ENCODE measurements at regions not wholly inside any gene's neighbourhood (a gene's known extent, or its start where the extent isn't known, plus 50 kb on each side); places are given as distances from the start of the nearest gene placed in this dataset.

- H3K9ac ChIP-seq (ENCODE audit: low read depth, low read length) = no peak overlapping the region
- no peak overlapping the region for H2AK9ac ChIP-seq (replicated peaks; ENCODE audit: low read depth, low read length, poor library complexity)
- no peak for TF ChIP-seq CTCF (conservative IDR thresholded peaks at IDR 0.05; ENCODE audit: low read depth, low read length)
- TF ChIP-seq ELK1 (IDR thresholded peaks at IDR 0.05; ENCODE audit: borderline replicate concordance, low read depth, low read length) = no peak
- TF ChIP-seq NFE2L2 (IDR thresholded peaks at IDR 0.05; ENCODE audit: low read depth, low read length) = no peak
- TF ChIP-seq USF2 (IDR thresholded peaks at IDR 0.05; ENCODE audit: low read depth, low read length) = no peak
- no peak for TF ChIP-seq MAFK (IDR thresholded peaks at IDR 0.05; ENCODE audit: low read depth, low read length)
- TF ChIP-seq MXI1 (IDR thresholded peaks at IDR 0.05; ENCODE audit: borderline replicate concordance, low read depth, low read length) = no peak
- no peak for TF ChIP-seq FOS (IDR thresholded peaks at IDR 0.05; ENCODE audit: low read depth, low read length)
- no peak for TF ChIP-seq POLR2A (IDR thresholded peaks at IDR 0.05; ENCODE audit: low read depth, low read length)
- no peak for TF ChIP-seq MAZ (IDR thresholded peaks at IDR 0.05; ENCODE audit: borderline replicate concordance, low read depth, low read length)
- no peak for TF ChIP-seq SMC3 (IDR thresholded peaks at IDR 0.05; ENCODE audit: low read depth, low read length)
- no peak for TF ChIP-seq RAD21 (IDR thresholded peaks at IDR 0.05; ENCODE audit: low read length)
- no peak for TF ChIP-seq RCOR1 (IDR thresholded peaks at IDR 0.05; ENCODE audit: insufficient replicate concordance, low read length)
- TF ChIP-seq RFX5 (IDR thresholded peaks at IDR 0.05; ENCODE audit: low read depth, low read length) = no peak
- TF ChIP-seq CEBPB (IDR thresholded peaks at IDR 0.05; ENCODE audit: low read depth, low read length) = no peak
- TF ChIP-seq CHD1 (IDR thresholded peaks at IDR 0.05; ENCODE audit: low read depth, low read length) = no peak
- TF ChIP-seq BHLHE40 (IDR thresholded peaks at IDR 0.05; ENCODE audit: low read depth, low read length) = no peak
- no peak for ATAC-seq (ENCODE audit: low read depth)
- no peaks in the 10 kb centered on the region for H4K20me1 ChIP-seq (ENCODE audit: insufficient read depth, low read length)
- intact Hi-C loops (cut with micrococcal nuclease) = no loop called here
- H3K27ac ChIP-seq (ENCODE audit: insufficient read depth, low read length) = no peak overlapping the region
- no peak overlapping the region for H4K91ac ChIP-seq (ENCODE audit: insufficient read depth, low read depth, low read length)
- no TSS peak for BruUV-seq (replicated peaks)
- H3K56ac ChIP-seq (ENCODE audit: extremely low read depth, insufficient read depth, low read length) = no peak overlapping the region
- no peaks in the 10 kb centered on the region for H3K79me1 ChIP-seq (ENCODE audit: low read depth in 1 of 2, low read length in 2 of 2)
- in situ Hi-C loops (cut with MboI; ENCODE audit: low sequenced_read_pairs) = no loop called here
- no peak overlapping the region for H4K8ac ChIP-seq (ENCODE audit: low read depth in 2 of 2, low read length in 2 of 2)
- no peaks in the 10 kb centered on the region for H3K4me1 ChIP-seq (ENCODE audit: control insufficient read depth, insufficient read depth, low read length)
- no peak overlapping the region for H3K4me3 ChIP-seq (ENCODE audit: insufficient read depth, low read depth, low read length)
- no peak for DNase-seq
- no peak overlapping the region for H3K4ac ChIP-seq (ENCODE audit: low read depth, low read length)
- H3K23ac ChIP-seq (ENCODE audit: low read depth, low read length) = no peak overlapping the region
- no peak overlapping the region for H3K18ac ChIP-seq (ENCODE audit: low read depth, low read length)
- no peak overlapping the region for H2AFZ ChIP-seq (replicated peaks; ENCODE audit: low read length, poor library complexity)
- ChIA-PET CTCF (interaction anchor here (0.7 kb wide), 1 partner anchor 150 kb away, joined by 3 read pairs; no protein-coding TSS in a partner anchor), POLR2A (ENCODE audit: unreplicated experiment) (no interaction called here)
- H2BK120ac ChIP-seq (ENCODE audit: low read depth, low read length) = no peak overlapping the region
- H3K9me1 ChIP-seq (ENCODE audit: insufficient read depth, low read length) = no peaks in the 10 kb centered on the region
- H3K14ac ChIP-seq (replicated peaks; ENCODE audit: low read depth, low read length) = no peak overlapping the region
- H2BK15ac ChIP-seq (ENCODE audit: low read depth, low read length) = no peak overlapping the region
- no peak overlapping the region for H2AK5ac ChIP-seq (ENCODE audit: low read depth, low read length)
- no peak overlapping the region for H2BK20ac ChIP-seq (ENCODE audit: low read depth, low read length)
- no peak overlapping the region for H3K4me2 ChIP-seq (ENCODE audit: low read depth, low read length)
- WGBS, 2 experiments (ENCODE audit: extremely low coverage in 2 of 2, insufficient read length in 1 of 2) = 53% methylated on average over 3 of the region's 6 CpGs; no CpG with 5 or more reads in 1 of the 2 experiments
- dilution Hi-C loops (cut with HindIII; ENCODE audit: low sequenced_read_pairs, unreplicated experiment) = no loop called here
- H4K5ac ChIP-seq (ENCODE audit: low read depth, low read length) = no peak overlapping the region
- H3K9me3 ChIP-seq (ENCODE audit: control insufficient read depth, insufficient read depth, low read length) = peaks cover 7% of the 10 kb centered on the region
- no peaks in the 10 kb centered on the region for H3K27me3 ChIP-seq (ENCODE audit: control insufficient read depth, insufficient read depth, low read length)
- no peak overlapping the region for H2BK5ac ChIP-seq (ENCODE audit: low read depth, low read length, poor library complexity, severe bottlenecking)
- H3K36me3 ChIP-seq (ENCODE audit: control insufficient read depth, insufficient read depth, low read length) = no peaks in the 10 kb centered on the region
Observed at GRCh38 chr4:13190093-13190721, 293.9 kb downstream of the RAB28 start.
